A673 (cell line): ENCODE measurements at regions not wholly inside any gene's neighbourhood (a gene's known extent, or its start where the extent isn't known, plus 50 kb on each side); places are given as distances from the start of the nearest gene placed in this dataset.

Source experiments
- BruUV-seq: library from RNA; stranded (reverse); fragments of 400-500 nt; replicated peaks from 2 replicates; lab custom pipeline; 2021; lab: Mats Ljungman, UMichigan
- CTCF ChIA-PET: fragments of 300-600 bp; sonication (Branson Sonifier 250); formaldehyde crosslinking; loops from one replicate; lab custom pipeline; 2022; ENCODE audit warnings: antibody characterized with exemption; lab: Charles Lee
- POLR2A ChIA-PET: fragments of 300-600 bp; sonication (Branson Sonifier 250); formaldehyde crosslinking; loops from one replicate; lab custom pipeline; 2022; ENCODE audit warnings: antibody characterized with exemption; ENCODE audit not compliant: low non-redundant PET; lab: Charles Lee
- DNase-seq: peaks from one replicate; pipeline ENCODE4 v3.0.0-alpha.2; 2015; ENCODE audit warnings: low spot score
- H3K27ac ChIP-seq: fragments of 200-600 bp; sonication (generic); 2 replicates; pipeline ENCODE4 v1.5.1; 2016; ENCODE audit warnings: mixed run types, low read depth, mild to moderate bottlenecking, mixed read lengths, antibody characterized with exemption, low read length; ENCODE audit not compliant: poor library complexity, severe bottlenecking
- H3K27me3 ChIP-seq: fragments of 200-600 bp; sonication (generic); replicated peaks from 2 replicates; pipeline ENCODE4 v1.6.1; 2017; ENCODE audit warnings: mixed run types, low read depth, mild to moderate bottlenecking, mixed read lengths, antibody characterized with exemption, low read length; ENCODE audit not compliant: insufficient read depth, poor library complexity
- H3K36me3 ChIP-seq: fragments of 200-600 bp; sonication (generic); 2 replicates; pipeline ENCODE4 v1.6.1; 2016; ENCODE audit warnings: mixed run types, mild to moderate bottlenecking, mixed read lengths, antibody characterized with exemption, low read length; ENCODE audit not compliant: insufficient read depth, poor library complexity, severe bottlenecking
- H3K4me1 ChIP-seq: fragments of 200-600 bp; sonication (generic); 2 replicates; pipeline ENCODE4 v1.6.1; 2017; ENCODE audit warnings: mixed run types, mild to moderate bottlenecking, mixed read lengths, antibody characterized with exemption, low read length; ENCODE audit not compliant: insufficient read depth, poor library complexity, severe bottlenecking
- H3K4me3 ChIP-seq: fragments of 200-600 bp; sonication (generic); 2 replicates; pipeline ENCODE4 v1.5.1; 2016; ENCODE audit warnings: low read depth, mixed run types, mild to moderate bottlenecking, mixed read lengths, low read length; ENCODE audit not compliant: poor library complexity, severe bottlenecking
- H3K9me3 ChIP-seq: fragments of 200-600 bp; sonication (generic); 2 replicates; pipeline ENCODE4 v1.6.1; 2016; ENCODE audit warnings: mixed run types, low read depth, mild to moderate bottlenecking, mixed read lengths, antibody characterized with exemption, low read length; ENCODE audit not compliant: poor library complexity, severe bottlenecking
- CTCF ChIP-seq: fragments of 300-800, 200-600 bp; sonication (generic); conservative IDR thresholded peaks from 2 replicates; pipeline ENCODE4 v1.5.1; 2017; ENCODE audit warnings: low read depth, mild to moderate bottlenecking, antibody characterized with exemption, low read length, moderate library complexity, mixed read lengths
- EZH2 ChIP-seq: fragments of 200-600 bp; sonication (generic); IDR thresholded peaks from 2 replicates; pipeline ENCODE4 v1.6.1; 2017; ENCODE audit warnings: borderline replicate concordance, low read depth, mild to moderate bottlenecking, mixed read lengths, antibody characterized with exemption, low read length; ENCODE audit not compliant: poor library complexity, severe bottlenecking
- intact Hi-C: fragments of 100-400 bp; cut with micrococcal nuclease; formaldehyde crosslinking; loops from one replicate; pipeline ENCODE4 v1.10.0; 2022; ENCODE audit not compliant: unreplicated experiment

- POLR2A ChIA-PET = no interaction called here
- BruUV-seq = no TSS peak
These were observed 131.0 kb upstream of the TMTC2 start for GRCh38 chr12:82555699-82556098.

GRCh38 chr12:82565966-82566365 is 120.7 kb upstream of the TMTC2 start:
- no TSS peak for BruUV-seq
- H3K9me3 ChIP-seq = no peaks in the 10 kb centered on the region
- no peaks in the 10 kb centered on the region for H3K4me1 ChIP-seq
- TF ChIP-seq EZH2 = no peak
- no peak for TF ChIP-seq CTCF
- DNase-seq = no peak
- no peak overlapping the region for H3K4me3 ChIP-seq
- POLR2A ChIA-PET = no interaction called here
- no peak overlapping the region for H3K27ac ChIP-seq
- CTCF ChIA-PET = no interaction called here
- intact Hi-C loops = no loop called here
- no peaks in the 10 kb centered on the region for H3K27me3 ChIP-seq
- H3K36me3 ChIP-seq = no peaks in the 10 kb centered on the region

More at GRCh38 chr12:82555699-82556098, 131.0 kb upstream of the TMTC2 start:
- no peak for DNase-seq
- H3K27me3 ChIP-seq = no peaks in the 10 kb centered on the region
- TF ChIP-seq CTCF (no peak), EZH2 (no peak)
- no peaks in the 10 kb centered on the region for H3K9me3 ChIP-seq
- intact Hi-C loops = no loop called here
- no peaks in the 10 kb centered on the region for H3K4me1 ChIP-seq
- no peak overlapping the region for H3K4me3 ChIP-seq
- no peaks in the 10 kb centered on the region for H3K36me3 ChIP-seq
- no peak overlapping the region for H3K27ac ChIP-seq
- CTCF ChIA-PET = no interaction called here

GRCh38 chr12:82567688-82568087 is 119.0 kb upstream of the TMTC2 start:
- Histone ChIP-seq H3K9me3 (no peaks in the 10 kb centered on the region), H3K36me3 (no peaks in the 10 kb centered on the region), H3K4me3 (no peak overlapping the region), H3K27ac (no peak overlapping the region), H3K27me3 (no peaks in the 10 kb centered on the region), H3K4me1 (no peaks in the 10 kb centered on the region)
- no peak for DNase-seq
- no TSS peak for BruUV-seq
- POLR2A ChIA-PET = no interaction called here
- no peak for TF ChIP-seq CTCF
- TF ChIP-seq EZH2 = no peak
- CTCF ChIA-PET = no interaction called here
- intact Hi-C loops = no loop called here
